CD4-positive, alpha-beta T cell (primary cell): ENCODE measurements at regions not wholly inside any gene's neighbourhood (a gene's known extent, or its start where the extent isn't known, plus 50 kb on each side); places are given as distances from the start of the nearest gene placed in this dataset.

Source experiments
- ATAC-seq: fragments of 200-7000 bp; cut with Tn5 transposase; one replicate; pipeline ENCODE4 v1.10.0; 2022; ENCODE audit warnings: mild to moderate bottlenecking; ENCODE audit not compliant: poor library complexity
- CTCF ChIA-PET: fragments of 350-600 bp; sonication (Branson Sonifier 250); formaldehyde crosslinking; loops from one replicate; lab custom pipeline; 2021; ENCODE audit warnings: antibody characterized with exemption, inconsistent platforms; lab: Charles Lee
- POLR2A ChIA-PET: fragments of 350-600 bp; sonication (Branson Sonifier 250); formaldehyde crosslinking; loops from one replicate; lab custom pipeline; 2021; ENCODE audit warnings: antibody characterized with exemption, inconsistent platforms; lab: Charles Lee
- DNase-seq, 14 experiments: peaks; one replicate each; pipeline ENCODE4 v3.0.0-alpha.2; 2013 to 2020; ENCODE audit warnings: mixed read lengths in 2 of 14
- H3K27ac ChIP-seq, 2 donors: one replicate each; pipeline versions ENCODE4 v1.5.1 to v1.7.0; 2013; ENCODE audit warnings: low read length in 2 of 2, low read depth in 1 of 2, mild to moderate bottlenecking in 1 of 2
- H3K27me3 ChIP-seq, 2 experiments: 1 replicate in 1 of 2; 2 replicates in 1 of 2; pipeline versions ENCODE4 v1.6.1 to v1.7.0; 2013; ENCODE audit warnings: low read length in 2 of 2, control low read depth in 1 of 2, mild to moderate bottlenecking in 1 of 2, moderate library complexity in 1 of 2; ENCODE audit not compliant: insufficient read depth in 2 of 2, control insufficient read depth in 1 of 2
- H3K36me3 ChIP-seq: one replicate; pipeline ENCODE4 v1.6.1; 2013; ENCODE audit warnings: low read length, control low read depth; ENCODE audit not compliant: insufficient read depth
- H3K4me1 ChIP-seq: one replicate; pipeline ENCODE4 v1.6.1; 2013; ENCODE audit warnings: low read length, control low read depth; ENCODE audit not compliant: insufficient read depth
- H3K4me3 ChIP-seq: one replicate; pipeline ENCODE4 v1.5.1; 2013; ENCODE audit warnings: mild to moderate bottlenecking, low read length, moderate library complexity
- H3K9me3 ChIP-seq, 2 experiments: 1 replicate in 1 of 2; 2 replicates in 1 of 2; pipeline versions ENCODE4 v1.6.1 to v1.7.0; 2013; ENCODE audit warnings: low read length in 2 of 2, mild to moderate bottlenecking in 2 of 2, control low read depth in 1 of 2, moderate library complexity in 1 of 2; ENCODE audit not compliant: control insufficient read depth in 1 of 2, insufficient read depth in 1 of 2
- H3K27ac Mint-ChIP-seq: one replicate; pipeline ENCODE4 v1.8.0; 2020; ENCODE audit warnings: mixed read lengths
- H3K27me3 Mint-ChIP-seq: one replicate; pipeline ENCODE4 v1.8.0; 2021; ENCODE audit warnings: mixed read lengths
- H3K36me3 Mint-ChIP-seq: one replicate; pipeline ENCODE4 v1.8.0; 2021; ENCODE audit warnings: low read depth, mixed read lengths
- H3K4me1 Mint-ChIP-seq: one replicate; pipeline ENCODE4 v1.8.0; 2021; ENCODE audit warnings: low read depth, mixed read lengths
- H3K4me3 Mint-ChIP-seq: one replicate; pipeline ENCODE4 v1.8.0; 2020; ENCODE audit warnings: mild to moderate bottlenecking, mixed read lengths
- H3K9me3 Mint-ChIP-seq: one replicate; pipeline ENCODE4 v1.8.0; 2020; ENCODE audit warnings: mixed read lengths
- intact Hi-C, 2 experiments: fragments of 100-400 bp; cut with DNase I in 1 of 2; cut with micrococcal nuclease in 1 of 2; formaldehyde crosslinking; loops; one replicate each; pipeline versions ENCODE4 v1.15.1 to v1.9.0; 2023 to 2025; cut with DNase I, micrococcal nuclease
- TF ChIP-seq, protein P1 (sequence below): fragments of 200-600 bp; IDR thresholded peaks from one replicate; pipeline ENCODE4 v1.8.0; 2022; ENCODE audit warnings: antibody characterized with exemption, mild to moderate bottlenecking

DNA sequence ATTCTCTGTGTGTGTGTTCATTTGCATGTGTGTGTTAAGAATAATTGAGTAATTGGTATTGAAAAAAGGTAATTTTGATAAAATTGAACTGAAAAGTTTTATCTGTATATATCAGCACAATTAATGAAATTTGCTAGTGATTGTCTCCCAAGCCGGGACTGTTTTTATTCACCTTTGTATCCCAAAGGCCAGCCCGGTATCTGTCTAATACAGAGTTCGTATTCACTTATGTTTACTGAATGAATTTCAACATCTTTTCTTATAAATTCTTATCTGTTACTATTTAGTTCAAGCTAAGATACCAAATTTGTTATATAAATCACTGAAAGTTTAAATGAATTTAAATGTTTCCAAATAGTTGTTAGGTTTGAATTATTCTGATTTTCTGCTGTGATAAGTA is 394.0 kb upstream of the NAALADL2 start:
- H3K4me1 Mint-ChIP-seq = no peaks in the 10 kb centered on the region
- Histone ChIP-seq H3K4me3 (no peak overlapping the region), H3K27ac (no peak overlapping the region), H3K36me3 (no peaks in the 10 kb centered on the region), H3K9me3 (peaks cover 0 to 10% of the 10 kb centered on the region in 2 experiments), H3K27me3 (no peaks in the 10 kb centered on the region), H3K4me1 (no peaks in the 10 kb centered on the region)
- DNase-seq (no peak), ATAC-seq (no peak)
- CTCF ChIA-PET = no interaction called here
- peaks cover 9% of the 10 kb centered on the region for H3K9me3 Mint-ChIP-seq
- H3K36me3 Mint-ChIP-seq = no peaks in the 10 kb centered on the region
- no peak overlapping the region for H3K27ac Mint-ChIP-seq
- TF ChIP-seq, protein P1, sequence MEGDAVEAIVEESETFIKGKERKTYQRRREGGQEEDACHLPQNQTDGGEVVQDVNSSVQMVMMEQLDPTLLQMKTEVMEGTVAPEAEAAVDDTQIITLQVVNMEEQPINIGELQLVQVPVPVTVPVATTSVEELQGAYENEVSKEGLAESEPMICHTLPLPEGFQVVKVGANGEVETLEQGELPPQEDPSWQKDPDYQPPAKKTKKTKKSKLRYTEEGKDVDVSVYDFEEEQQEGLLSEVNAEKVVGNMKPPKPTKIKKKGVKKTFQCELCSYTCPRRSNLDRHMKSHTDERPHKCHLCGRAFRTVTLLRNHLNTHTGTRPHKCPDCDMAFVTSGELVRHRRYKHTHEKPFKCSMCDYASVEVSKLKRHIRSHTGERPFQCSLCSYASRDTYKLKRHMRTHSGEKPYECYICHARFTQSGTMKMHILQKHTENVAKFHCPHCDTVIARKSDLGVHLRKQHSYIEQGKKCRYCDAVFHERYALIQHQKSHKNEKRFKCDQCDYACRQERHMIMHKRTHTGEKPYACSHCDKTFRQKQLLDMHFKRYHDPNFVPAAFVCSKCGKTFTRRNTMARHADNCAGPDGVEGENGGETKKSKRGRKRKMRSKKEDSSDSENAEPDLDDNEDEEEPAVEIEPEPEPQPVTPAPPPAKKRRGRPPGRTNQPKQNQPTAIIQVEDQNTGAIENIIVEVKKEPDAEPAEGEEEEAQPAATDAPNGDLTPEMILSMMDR = no peak
- no peaks in the 10 kb centered on the region for H3K27me3 Mint-ChIP-seq
- POLR2A ChIA-PET = no interaction called here
- no peak overlapping the region for H3K4me3 Mint-ChIP-seq
- intact Hi-C loops = no loop called here

DNA sequence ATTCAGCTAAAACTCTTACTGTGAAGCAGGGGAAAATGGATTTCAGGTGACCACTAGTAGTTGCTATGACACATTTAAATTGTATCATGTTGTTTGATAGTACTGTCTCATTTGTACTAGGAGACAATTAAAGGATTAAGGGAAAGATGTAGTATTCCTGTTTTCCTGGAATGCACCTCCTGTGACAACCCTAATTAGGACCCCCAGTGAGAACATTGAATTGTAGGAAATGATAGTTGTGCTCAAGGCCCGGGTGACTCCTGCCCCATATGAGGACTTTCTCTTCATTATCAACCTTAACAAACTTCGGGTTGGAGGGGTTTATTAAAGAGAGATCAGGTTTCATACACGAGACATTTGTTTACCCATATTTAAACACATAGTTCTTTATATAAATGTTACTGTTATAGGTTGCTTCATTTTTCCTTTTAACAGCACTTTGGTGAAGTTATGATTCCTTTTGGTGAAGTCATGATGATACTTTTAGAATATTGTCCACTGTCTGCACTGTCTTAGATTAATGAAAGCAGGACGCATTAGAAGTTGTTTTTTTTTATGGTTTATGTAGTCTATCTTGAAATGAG is 392.6 kb upstream of the NAALADL2 start:
- ATAC-seq = no peak
- TF ChIP-seq, protein P1 = no peak
- no peak for DNase-seq
- ChIA-PET POLR2A (no interaction called here), CTCF (no interaction called here)
- H3K27me3 Mint-ChIP-seq = no peaks in the 10 kb centered on the region
- H3K4me3 Mint-ChIP-seq = no peak overlapping the region
- Histone ChIP-seq H3K9me3 (peaks cover 0 to 10% of the 10 kb centered on the region in 2 experiments), H3K27me3 (no peaks in the 10 kb centered on the region), H3K4me1 (no peaks in the 10 kb centered on the region), H3K4me3 (no peak overlapping the region), H3K27ac (no peak overlapping the region), H3K36me3 (no peaks in the 10 kb centered on the region)
- H3K27ac Mint-ChIP-seq = no peak overlapping the region
- intact Hi-C loops = no loop called here
- H3K36me3 Mint-ChIP-seq = no peaks in the 10 kb centered on the region
- H3K9me3 Mint-ChIP-seq = peaks cover 12% of the 10 kb centered on the region
- no peaks in the 10 kb centered on the region for H3K4me1 Mint-ChIP-seq

DNA sequence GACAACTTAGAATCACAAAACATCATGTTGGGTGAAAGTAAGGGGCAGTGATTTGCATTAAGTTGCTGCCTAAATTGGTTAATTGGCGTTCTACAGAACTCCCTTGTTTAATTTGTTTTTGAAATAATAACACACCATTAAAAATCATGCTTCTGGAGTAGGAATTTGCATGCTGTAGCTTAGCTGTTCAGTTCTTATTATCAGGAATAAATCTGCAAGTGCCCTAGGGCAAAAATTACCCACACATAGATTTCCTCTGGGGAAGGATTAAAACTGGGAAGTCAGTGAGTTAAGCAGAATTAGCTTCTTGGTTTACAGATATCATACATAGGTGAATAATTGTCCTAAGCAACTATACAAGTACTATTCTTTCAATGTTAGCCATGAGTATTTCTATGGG is 381.6 kb upstream of the NAALADL2 start:
- H3K27ac Mint-ChIP-seq = no peak overlapping the region
- DNase-seq (no peak), ATAC-seq (no peak)
- POLR2A ChIA-PET = no interaction called here
- H3K9me3 Mint-ChIP-seq = no peaks in the 10 kb centered on the region
- H3K4me1 Mint-ChIP-seq = no peaks in the 10 kb centered on the region
- intact Hi-C loops = no loop called here
- Histone ChIP-seq H3K27me3 (no peaks in the 10 kb centered on the region), H3K36me3 (no peaks in the 10 kb centered on the region), H3K4me1 (no peaks in the 10 kb centered on the region), H3K27ac (no peak overlapping the region), H3K9me3 (no peaks in the 10 kb centered on the region), H3K4me3 (no peak overlapping the region)
- CTCF ChIA-PET = no interaction called here
- no peak overlapping the region for H3K4me3 Mint-ChIP-seq
- no peaks in the 10 kb centered on the region for H3K36me3 Mint-ChIP-seq
- TF ChIP-seq, protein P1 = no peak
- H3K27me3 Mint-ChIP-seq = no peaks in the 10 kb centered on the region
